ENCODE measurements at regions not wholly inside any gene's neighbourhood (a gene's known extent, or its start where the extent isn't known, plus 50 kb on each side); places are given as distances from the start of the nearest gene placed in this dataset.

DNA sequence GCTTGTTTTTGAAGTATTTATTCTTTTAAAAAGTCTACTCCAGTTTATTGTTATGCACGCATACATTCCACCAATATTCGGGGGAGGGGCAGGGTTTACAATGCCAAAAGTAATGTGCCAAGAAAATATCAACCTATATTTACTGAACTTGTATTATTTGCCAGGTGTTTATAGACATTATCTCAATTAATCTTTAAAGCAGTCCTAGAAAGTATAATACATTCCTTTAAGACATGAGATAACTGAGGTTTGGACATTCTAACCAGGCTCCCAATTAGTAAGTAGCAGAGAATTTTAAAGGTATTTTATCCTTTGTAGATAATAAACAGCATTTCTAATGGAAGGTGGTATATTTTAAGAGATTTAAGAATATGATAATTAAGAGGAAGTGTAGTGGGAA is 124.5 kb upstream of the LRIG3 start:
- TF ChIP-seq, protein P1, sequence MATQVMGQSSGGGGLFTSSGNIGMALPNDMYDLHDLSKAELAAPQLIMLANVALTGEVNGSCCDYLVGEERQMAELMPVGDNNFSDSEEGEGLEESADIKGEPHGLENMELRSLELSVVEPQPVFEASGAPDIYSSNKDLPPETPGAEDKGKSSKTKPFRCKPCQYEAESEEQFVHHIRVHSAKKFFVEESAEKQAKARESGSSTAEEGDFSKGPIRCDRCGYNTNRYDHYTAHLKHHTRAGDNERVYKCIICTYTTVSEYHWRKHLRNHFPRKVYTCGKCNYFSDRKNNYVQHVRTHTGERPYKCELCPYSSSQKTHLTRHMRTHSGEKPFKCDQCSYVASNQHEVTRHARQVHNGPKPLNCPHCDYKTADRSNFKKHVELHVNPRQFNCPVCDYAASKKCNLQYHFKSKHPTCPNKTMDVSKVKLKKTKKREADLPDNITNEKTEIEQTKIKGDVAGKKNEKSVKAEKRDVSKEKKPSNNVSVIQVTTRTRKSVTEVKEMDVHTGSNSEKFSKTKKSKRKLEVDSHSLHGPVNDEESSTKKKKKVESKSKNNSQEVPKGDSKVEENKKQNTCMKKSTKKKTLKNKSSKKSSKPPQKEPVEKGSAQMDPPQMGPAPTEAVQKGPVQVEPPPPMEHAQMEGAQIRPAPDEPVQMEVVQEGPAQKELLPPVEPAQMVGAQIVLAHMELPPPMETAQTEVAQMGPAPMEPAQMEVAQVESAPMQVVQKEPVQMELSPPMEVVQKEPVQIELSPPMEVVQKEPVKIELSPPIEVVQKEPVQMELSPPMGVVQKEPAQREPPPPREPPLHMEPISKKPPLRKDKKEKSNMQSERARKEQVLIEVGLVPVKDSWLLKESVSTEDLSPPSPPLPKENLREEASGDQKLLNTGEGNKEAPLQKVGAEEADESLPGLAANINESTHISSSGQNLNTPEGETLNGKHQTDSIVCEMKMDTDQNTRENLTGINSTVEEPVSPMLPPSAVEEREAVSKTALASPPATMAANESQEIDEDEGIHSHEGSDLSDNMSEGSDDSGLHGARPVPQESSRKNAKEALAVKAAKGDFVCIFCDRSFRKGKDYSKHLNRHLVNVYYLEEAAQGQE (IDR thresholded peaks at IDR 0.05; ENCODE audit: low read depth) = no peak
- no peak for TF ChIP-seq YY1 (IDR thresholded peaks at IDR 0.05; ENCODE audit: low read depth)
- no peak for TF ChIP-seq CREB1 (IDR thresholded peaks at IDR 0.05; ENCODE audit: low read depth)
